ENCODE measurements at regions not wholly inside any gene's neighbourhood (a gene's known extent, or its start where the extent isn't known, plus 50 kb on each side); places are given as distances from the start of the nearest gene placed in this dataset.
"Not testable (repeated sequence)": the region's sequence is repeated elsewhere in the genome, so short reads cannot be mapped to it uniquely, and the experiment has no call there.

GRCh38 chr18:30175061-30175574 is 867.4 kb downstream of the DSC3 start:
- no peak for DNase-seq (ENCODE audit: low spot score)

- DNase-seq (ENCODE audit: low spot score) = no peak
These were observed 879.0 kb downstream of the DSC3 start for GRCh38 chr18:30163573-30163972.

- DNase-seq (ENCODE audit: low spot score) = no peak
These were observed 882.4 kb downstream of the DSC3 start for GRCh38 chr18:30160124-30160523.

- no peak for DNase-seq (ENCODE audit: low spot score)
These were observed 891.8 kb downstream of the DSC3 start for GRCh38 chr18:30150586-30151250.

GRCh38 chr18:30149585-30149984 is 893.0 kb downstream of the DSC3 start:
- DNase-seq (ENCODE audit: low spot score) = no peak

- no peak for DNase-seq (ENCODE audit: low spot score)
These were observed 899.7 kb downstream of the DSC3 start for GRCh38 chr18:30142870-30143269.

GRCh38 chr18:30142248-30142647 is 900.3 kb downstream of the DSC3 start:
- no peak for DNase-seq (ENCODE audit: low spot score)

GRCh38 chr18:30141506-30141905 is 901.0 kb downstream of the DSC3 start:
- not testable (repeated sequence) for DNase-seq (ENCODE audit: low spot score)

- no peak for DNase-seq (ENCODE audit: low spot score)
These were observed 902.8 kb downstream of the DSC3 start for GRCh38 chr18:30139631-30140287.

GRCh38 chr18:30135938-30136337 is 906.6 kb downstream of the DSC3 start:
- no peak for DNase-seq (ENCODE audit: low spot score)

GRCh38 chr18:30134020-30134419 is 908.5 kb downstream of the DSC3 start:
- DNase-seq (ENCODE audit: low spot score) = no peak

- DNase-seq (ENCODE audit: low spot score) = no peak
These were observed 909.6 kb downstream of the DSC3 start for GRCh38 chr18:30132959-30133358.

- DNase-seq (ENCODE audit: low spot score) = no peak
These were observed 921.1 kb downstream of the DSC3 start for GRCh38 chr18:30121397-30121796.

- no peak for DNase-seq (ENCODE audit: low spot score)
These were observed 929.1 kb downstream of the DSC3 start for GRCh38 chr18:30113454-30113853.

GRCh38 chr18:30106356-30106755 is 936.2 kb downstream of the DSC3 start:
- DNase-seq (ENCODE audit: low spot score) = no peak

GRCh38 chr18:30103881-30104280 is 938.7 kb downstream of the DSC3 start:
- DNase-seq (ENCODE audit: low spot score) = no peak

- no peak for DNase-seq (ENCODE audit: low spot score)
These were observed 945.7 kb downstream of the DSC3 start for GRCh38 chr18:30096796-30097195.

GRCh38 chr18:30094556-30094955 is 948.0 kb downstream of the DSC3 start:
- DNase-seq (ENCODE audit: low spot score) = no peak

GRCh38 chr18:30093376-30093775 is 949.2 kb downstream of the DSC3 start:
- no peak for DNase-seq (ENCODE audit: low spot score)

GRCh38 chr18:30088238-30089015 is 954.1 kb downstream of the DSC3 start:
- DNase-seq (ENCODE audit: low spot score) = no peak

GRCh38 chr18:30086351-30086750 is 956.2 kb downstream of the DSC3 start:
- DNase-seq (ENCODE audit: low spot score) = no peak

GRCh38 chr18:30081122-30081521 is 961.4 kb downstream of the DSC3 start:
- no peak for DNase-seq (ENCODE audit: low spot score)
